Right hindlimb (tissue), 1 donor: ENCODE measurements at regions not wholly inside any gene's neighbourhood (a gene's known extent, or its start where the extent isn't known, plus 50 kb on each side); places are given as distances from the start of the nearest gene placed in this dataset.
"Not testable (repeated sequence)": the region's sequence is repeated elsewhere in the genome, so short reads cannot be mapped to it uniquely, and the experiment has no call there.

Experiments
- DNase-seq: peaks from one replicate; pipeline ENCODE4 v3.0.0-alpha.2; 2018

DNA sequence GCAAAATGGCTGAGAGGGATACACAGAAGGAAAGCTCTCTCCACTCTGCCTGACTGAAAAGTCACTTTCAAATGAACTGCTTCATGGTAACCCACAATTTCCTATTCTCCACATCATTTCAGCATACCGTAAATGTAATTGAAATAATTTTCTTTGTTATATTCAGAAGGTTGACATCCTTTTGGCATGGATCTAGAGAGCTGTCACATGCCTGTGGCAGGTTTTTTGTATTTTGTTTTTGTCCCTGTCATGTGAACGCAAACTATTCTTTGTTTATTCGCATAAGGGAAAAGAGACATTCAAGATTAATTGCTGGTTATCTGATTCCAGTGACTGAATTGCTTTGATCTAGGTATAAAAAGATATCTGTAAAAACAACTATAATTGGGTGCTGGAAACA is 1808.1 kb downstream of the NCAM2 start:
- no peak for DNase-seq

DNA sequence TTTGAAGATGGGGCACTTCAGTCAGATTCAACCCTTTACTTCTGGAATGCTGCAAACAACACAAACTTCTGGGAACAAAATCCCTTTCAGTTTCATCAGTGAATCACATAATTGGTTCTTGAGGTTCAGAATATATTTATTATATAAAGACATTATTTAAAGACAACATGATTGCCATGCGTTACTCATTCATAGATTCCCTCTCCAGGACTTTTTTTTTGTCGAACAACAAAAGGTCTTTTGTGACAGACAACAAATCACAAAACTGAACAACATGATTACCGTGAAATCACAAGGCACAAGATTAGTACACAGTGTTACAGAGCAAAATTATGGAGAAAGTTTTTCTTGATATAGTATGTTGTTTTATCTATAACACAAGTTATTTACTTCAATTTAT is 1815.0 kb downstream of the NCAM2 start:
- DNase-seq, result no peak

DNA sequence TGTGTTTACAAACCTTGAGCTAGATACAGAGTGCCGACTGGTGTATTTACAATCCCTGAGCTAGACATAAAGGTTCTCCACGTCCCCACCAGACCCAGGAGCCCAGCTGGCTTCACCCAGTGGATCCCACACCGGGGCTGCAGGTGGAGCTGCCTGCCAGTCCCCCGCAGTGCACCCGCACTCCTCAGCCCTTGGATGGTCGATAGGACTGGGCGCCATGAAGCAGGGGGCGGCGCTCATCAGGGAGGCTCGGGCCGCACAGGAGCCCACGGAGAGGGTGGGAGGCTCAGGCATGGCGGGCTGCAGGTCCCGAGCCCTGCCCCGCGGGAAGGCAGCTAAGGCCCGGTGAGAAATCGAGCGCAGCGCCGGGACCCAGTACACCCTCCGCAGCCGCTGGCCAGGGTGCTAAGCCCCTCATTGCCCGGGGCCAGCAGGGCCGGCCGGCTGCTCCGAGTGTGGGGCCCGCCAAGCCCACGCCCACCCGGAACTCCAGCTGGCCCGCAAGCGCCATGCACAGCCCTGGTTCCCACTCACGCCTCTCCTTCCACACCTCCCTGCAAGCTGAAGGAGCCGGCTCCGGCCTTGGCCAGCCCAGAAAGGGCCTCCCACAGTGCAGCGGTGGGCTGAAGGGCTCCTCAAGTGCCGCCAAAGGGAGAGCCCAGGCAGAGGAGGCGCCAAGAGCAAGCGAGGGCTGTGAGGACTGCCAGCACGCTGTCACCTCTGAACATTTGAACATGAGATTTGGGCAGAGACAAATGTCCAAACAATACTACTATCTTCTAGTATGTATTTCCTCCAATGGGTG is 1820.7 kb downstream of the NCAM2 start:
- not testable (repeated sequence) for DNase-seq

DNA sequence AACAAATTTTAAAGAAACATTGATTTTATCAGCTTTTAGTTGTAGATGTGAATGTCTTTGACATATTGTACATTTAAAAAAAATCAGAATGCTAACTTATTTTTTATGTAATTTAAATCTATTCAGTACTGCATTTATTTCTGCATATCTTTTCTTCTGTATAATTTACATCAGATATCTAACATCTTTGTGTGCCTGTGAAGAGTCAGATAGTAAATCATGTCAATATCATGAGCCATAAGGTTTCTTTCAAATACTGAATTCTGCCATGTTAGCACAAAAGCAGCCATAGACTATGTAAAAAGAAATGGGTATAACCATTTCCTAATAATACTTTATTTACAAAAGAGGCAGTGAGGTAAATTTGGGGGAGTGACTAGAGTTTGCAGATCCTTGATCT is 1829.2 kb downstream of the NCAM2 start:
- no peak for DNase-seq

DNA sequence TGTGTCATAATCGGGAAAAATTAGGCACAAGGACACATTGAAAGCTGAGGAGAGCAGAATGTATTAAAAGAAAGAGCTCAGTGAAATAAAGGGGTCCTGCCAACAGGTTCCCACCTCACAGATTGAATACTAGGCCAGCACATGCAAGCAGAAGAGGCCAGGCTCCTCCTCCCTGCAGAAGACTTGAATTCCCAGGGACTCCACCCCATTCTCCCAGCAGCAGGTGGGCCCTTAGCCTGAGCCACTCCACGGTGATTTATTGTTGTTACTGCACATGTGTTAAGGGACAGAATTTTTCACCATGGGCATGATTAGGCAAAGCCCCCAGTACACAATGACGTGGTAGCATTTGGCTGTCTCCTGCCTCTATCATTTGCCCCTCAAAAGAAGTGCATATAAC is 1844.7 kb downstream of the NCAM2 start:
- no peak for DNase-seq

DNA sequence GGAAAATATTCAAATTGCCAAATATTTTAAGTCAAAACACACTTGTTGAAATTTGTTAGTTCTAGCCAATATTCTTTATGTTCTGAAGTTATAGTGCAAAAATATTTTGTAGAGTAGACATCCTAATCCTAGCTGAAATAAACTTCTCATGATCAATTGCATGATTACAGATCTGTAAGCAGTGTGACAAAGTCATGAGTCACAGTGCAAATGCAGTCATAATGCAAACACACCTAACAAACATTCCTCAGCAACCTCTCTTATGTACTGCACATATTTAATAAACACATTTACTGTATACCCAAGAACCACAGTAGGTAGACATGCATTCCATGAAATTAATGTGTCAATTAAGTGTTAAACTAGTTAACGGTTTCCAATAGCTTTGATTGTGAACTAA is 1857.4 kb downstream of the NCAM2 start:
- DNase-seq, result no peak

DNA sequence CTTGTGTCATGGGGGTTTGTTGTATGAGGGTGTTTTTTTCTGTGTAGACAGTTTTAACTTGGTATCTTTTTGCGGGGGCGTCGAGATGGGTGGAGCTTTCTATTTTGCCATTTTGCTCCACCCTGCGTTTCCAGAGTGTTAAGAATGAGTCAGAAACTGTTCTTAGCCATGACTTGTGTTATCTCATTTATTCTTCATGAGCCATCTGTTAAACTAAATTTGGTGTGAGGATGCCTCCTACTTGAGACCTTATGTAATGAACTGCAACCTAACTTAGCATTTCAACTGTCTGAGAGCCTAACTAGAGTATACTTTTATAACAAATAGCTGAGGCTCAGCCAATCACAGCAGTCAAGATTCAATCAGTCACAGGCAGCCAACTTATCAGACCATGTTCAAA is 1873.5 kb downstream of the NCAM2 start:
- no peak for DNase-seq

DNA sequence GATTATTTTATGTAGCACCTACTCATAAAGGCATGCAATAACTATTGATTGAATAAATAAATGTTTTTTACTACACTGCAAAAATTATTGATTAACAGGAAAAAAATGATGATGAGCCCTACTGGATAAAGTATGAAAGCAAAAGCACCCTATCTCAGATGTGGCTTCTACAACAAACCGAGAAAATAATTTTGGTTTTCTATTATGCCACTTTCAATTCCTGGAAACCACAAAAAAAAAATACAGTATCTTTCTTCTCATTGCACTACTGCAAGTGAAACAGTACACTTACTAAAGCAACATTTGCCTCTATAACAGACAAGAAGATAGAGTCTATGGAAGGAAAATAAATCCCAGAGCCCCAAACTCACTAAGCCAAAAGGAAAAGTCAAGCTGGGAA is 1882.4 kb downstream of the NCAM2 start:
- DNase-seq, result no peak

DNA sequence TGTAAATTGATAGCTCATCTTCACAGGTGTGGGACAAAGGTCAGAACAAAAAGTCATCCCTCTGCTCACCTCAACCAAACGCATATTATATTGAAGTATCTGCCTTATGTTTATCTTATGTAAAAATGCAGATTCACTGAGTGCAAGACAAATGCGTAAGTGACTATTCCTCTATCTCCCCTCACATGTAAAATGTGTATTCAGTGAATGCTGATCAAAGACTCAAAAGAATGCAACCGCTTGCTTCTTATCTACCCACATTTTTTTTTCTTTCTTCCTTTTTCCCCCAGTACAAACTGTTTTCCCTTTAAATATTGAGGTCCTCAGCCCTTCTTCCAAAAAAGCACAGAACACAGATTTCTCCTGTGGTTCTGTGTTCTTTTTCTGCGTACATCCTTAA is 1882.9 kb downstream of the NCAM2 start:
- no peak for DNase-seq

DNA sequence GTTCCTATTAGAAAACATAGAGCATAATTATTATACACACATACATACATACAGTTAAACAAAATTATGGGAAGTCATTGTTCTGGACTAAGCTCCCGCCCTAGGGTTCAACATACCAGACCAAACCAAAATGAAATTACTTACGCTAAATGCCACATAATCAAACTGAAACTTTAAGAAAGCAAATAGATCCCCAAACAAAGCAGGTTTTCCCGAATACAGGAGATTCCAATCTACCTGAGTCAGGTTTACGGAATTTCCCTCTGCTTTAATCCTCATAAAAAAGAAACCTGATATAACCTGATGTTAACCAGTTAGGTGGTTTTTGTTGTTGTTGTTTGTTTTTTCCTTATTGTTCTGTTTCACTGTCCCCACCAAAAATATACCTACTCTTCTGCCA is 1886.9 kb downstream of the NCAM2 start:
- DNase-seq, result no peak

DNA sequence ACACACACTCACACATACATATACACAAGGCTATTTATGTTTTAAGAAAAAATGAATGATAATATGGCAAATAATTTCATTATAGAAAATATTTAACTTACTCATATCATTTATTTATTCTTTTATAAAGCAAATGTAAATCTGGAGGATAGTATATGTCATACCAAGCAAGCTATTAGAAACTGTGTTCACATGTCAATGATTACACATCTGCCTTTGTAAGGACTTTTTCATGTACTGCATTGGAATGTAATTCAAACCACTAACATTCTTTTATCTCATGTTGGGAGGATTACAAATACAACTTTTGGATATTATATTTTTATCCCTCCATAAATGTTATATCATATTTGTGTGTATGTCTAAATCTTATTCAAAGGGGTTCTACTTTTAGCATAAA is 1887.4 kb downstream of the NCAM2 start:
- DNase-seq, result no peak

DNA sequence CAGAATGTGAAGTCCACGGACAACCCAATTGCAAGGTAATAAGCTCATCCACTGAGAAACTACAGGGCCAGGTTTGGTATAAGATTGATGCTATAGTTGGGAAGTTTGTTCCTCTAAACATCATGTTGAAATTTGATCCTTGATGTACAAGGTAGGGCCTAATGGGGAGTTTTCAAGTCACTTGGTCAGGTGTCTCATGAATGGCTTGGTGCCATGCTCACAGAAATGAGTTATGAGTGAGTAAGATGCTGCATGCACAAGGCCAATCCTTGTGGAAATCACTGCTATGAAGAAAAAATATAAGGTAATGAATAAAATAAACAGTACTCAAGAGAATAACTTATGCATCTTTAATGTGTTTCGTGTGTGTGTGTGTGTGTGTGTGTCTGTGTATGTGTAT is 1891.2 kb downstream of the NCAM2 start:
- DNase-seq, result no peak

DNA sequence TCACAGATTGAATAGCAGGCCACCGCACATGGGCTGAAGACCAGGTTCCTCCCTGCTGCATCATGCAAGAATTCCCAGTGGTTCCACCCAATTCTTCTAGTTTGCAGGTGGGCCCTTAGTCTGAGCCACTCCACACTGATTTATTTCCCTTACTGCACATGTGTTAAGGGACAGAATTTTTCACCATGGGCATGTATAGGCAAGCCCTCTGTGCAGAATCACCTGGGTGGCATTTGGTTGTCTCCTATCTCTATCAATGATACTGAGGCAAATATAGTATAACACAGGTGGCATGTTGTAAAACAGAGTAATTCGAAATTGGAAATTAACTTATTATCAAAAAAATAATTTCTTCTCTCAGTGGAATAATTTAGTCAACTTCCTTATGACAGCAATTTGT is 1892.4 kb downstream of the NCAM2 start:
- DNase-seq, result no peak

DNA sequence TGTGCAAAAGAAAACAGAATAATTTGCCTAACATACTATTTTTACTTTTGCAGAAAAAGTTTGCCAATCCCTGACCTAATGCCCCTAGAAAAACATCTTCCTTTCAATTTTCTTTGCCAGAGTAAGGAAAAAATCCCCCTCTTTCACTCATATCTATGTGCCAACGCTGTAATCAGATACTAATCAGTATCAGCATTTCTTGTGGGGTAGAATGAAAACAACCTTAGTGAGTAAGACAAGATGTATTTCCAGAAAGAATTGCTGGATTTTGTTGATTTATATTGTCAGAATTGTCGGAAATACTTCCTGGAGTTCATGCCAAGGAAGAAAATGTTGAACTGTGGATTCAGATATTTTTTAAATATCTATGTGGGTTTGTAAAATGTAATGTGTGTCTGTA is 1893.8 kb downstream of the NCAM2 start:
- DNase-seq, result no peak

DNA sequence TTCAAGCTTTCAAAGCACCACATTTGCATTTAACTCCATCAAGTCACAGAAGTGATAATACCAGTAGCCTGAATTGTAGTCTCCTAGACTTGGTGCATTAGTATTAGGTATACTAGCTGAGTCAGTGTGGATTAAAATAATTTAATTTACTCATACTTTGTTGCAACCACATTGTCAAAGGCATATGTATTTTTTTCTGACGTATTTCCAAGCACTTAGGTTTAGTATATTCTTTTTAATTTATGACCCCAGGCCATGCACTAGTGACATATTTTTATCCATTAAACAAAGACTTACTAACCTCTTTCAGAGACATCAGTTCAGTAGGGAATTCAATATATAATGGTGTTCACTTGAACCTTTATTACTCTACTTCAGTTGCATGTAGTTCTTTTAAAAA is 1894.5 kb downstream of the NCAM2 start:
- DNase-seq, result no peak

DNA sequence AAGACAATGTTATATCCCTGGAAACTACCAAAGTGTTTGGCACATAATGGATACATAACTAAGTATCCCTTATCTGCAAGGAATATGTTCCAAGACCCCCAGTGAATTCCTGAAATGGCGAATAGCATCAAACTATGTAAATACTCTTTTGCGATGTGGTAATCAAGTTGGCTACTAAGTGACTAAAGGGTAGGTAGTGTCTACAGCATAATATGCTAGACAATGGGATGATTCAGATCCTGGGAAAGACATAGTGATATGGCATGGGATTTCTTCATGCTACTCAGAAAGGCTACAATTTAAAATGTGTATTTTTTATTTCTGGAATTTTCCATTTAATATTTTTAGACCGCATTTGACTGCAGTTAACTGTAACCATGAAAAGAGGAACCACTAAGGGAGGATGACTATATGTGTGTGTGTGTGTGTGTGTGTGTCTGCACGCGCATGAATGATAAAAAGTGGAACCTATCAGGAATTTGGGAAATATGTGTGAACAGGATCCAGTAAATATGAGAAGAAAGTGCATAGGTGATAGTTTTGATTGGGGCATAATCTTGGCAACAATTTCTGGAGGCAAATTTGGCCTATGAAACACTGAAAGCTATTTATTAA is 1899.9 kb downstream of the NCAM2 start:
- no peak for DNase-seq

DNA sequence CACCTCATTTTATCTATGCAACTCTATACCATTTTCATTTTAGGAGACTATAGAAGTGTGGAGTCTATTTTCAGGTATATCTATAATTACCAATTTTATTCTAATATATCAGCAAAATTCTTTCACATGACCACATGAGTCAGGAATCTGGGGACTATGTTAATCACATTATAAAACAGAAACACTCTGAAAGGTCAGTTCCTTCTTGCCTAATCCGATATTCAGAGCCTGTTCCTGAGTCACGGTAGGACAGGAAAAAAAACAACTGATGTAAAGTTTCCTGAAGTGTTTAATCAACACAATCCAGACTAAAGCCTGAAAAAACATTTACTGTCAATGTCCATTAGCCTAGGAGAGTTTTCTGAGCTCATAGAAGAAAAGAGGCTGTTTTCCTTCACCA is 1902.3 kb downstream of the NCAM2 start:
- no peak for DNase-seq

DNA sequence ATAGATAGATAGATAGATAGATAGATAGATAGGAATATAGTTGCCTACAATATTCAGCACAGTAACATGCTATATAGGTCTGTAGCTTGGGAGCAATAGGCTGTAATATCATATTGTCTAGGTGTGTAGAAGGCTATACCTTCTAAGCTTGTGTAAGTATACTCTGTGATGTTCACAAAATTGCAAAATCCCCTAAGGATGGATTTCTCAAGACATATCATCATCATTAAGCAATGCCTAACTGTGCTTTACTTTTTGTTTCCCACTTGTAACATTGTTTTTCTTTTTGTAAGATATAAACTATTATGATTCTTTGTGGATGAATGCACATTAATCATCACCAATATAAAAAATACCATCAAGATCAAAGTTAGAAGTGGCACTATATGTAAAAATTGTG is 1905.6 kb downstream of the NCAM2 start:
- DNase-seq, result no peak

DNA sequence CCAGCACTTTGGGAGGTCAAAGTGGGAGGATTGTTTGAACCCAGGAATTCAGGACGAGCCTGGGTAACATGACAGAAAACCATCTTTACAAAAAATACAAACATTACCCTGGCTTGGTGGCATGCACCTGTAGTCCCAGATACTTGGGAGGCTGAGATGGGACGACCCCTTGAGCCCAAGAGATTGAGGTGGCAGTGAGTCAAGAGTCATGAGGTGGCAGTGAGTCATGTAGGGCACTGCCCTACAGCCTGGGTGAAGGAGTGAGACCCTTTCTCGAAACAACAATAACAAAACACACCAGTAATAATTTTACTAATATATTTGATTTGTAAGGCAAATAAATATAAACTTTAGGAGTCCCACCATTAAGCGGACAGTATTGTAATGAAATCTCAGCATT is 1906.2 kb downstream of the NCAM2 start:
- no peak for DNase-seq

DNA sequence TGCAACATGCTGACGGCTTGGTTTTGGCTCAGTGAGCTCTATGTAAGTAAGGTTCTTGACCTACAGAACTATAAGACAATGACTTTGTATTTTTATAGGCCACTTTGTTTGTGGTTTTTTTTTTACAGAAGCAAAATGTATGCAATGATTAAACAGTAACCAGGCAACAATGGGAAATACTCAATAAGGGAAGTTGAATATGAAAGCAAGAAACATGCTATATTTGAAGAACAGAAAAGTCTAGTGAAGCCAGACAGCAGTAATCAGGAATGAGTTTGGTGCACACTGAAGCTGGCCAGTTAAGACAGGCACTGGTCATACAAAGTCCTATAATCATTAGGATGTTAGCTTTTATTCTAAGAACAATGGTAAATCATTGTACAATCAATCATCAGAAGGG is 1926.8 kb downstream of the NCAM2 start:
- DNase-seq, result no peak

DNA sequence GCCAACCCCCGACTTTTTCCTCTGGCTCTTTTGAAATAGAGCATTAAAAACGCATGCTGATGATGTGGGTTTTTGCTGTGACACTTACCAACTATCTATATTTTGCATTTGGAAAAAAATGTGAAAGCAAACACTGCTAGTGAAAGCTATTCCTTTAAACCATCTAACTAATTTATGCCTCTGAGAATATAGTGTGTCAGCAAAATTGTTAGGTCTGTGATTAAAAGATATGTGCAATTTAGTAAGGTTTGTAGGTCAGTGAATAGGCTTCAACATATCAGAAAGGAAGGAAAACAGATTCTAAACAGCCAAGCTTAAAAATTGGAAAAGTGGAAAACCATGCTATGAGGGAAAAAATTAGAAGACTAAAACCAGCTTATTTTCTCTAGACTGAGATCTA is 1929.3 kb downstream of the NCAM2 start:
- no peak for DNase-seq

DNA sequence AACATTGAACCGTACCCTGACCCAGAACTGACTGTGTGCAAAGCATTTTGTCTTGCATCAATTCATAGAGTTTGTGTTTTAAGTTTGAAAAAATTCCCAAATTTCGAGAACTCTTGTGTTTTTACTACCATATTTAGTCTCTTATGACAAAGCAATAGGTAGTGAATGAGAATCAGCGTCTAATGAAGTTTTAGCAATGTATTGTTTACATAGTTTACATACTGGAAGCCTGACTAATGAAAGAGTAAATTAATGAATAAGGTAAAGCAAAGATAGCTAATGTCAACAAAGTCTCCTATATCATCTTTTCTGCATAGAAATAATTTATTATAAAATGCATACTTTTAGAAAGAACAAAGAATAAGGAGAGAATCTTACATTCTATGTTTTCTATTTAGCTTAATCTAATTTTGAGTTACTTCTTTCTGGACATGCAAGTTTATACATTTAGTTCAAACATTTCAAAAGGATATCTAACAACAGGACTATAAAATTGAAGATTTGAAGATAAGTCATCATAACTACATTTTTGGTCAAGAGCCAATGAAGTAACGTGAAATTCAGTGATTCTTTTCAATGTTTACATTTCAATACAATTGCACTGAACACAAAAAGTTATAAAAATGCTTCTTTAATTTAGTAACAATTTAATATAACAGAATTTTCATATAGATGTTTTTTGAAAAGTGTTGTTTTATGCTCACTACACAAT is 1943.7 kb downstream of the NCAM2 start:
- DNase-seq, result no peak

DNA sequence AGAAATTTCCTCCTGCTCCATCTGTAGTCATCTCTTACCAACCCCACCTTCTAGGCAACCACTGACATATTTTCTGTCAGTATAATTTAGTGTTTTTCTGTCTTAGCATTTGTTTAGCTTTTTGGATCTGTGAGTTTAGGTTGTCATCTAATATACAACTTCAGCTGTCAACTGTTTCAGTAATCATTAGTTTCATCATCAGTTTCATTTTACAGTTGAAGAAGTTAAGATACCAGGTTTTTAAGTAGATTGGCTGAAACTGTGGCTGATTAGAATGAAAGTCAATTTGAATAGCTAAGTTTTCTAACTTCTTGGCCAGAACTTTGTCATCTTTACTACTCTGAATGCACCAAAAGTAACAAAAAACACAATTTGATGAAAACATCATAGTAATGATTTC is 1957.3 kb downstream of the NCAM2 start:
- DNase-seq, result no peak

DNA sequence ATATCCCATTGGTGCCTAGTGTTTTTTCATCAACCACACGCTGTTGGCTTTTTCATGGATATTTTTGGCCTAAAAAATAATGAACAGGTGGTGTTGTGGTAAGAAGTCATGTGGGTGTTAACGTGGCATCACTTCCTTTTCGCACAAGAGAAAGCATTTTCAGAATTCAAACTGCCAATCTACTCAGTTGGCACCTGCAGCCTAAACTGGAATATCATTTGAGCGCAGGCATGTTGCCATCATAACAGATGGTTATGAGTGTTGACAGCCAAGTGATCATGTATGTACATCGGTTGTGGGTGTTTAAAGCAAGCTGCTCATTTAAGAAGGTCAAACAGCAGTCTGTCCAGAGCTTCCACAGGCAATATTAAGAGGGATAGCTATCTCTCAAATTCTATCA is 1963.0 kb downstream of the NCAM2 start:
- peak; percentile 53 for DNase-seq
